Stimulated activated CD8-positive, alpha-beta memory T cell treated with anti-CD3 and anti-CD28 coated beads, Interleukin-4, amount 100 ng/mL, for 1 hour (primary cell): ENCODE measurements at regions not wholly inside any gene's neighbourhood (a gene's known extent, or its start where the extent isn't known, plus 50 kb on each side); places are given as distances from the start of the nearest gene placed in this dataset.
"Not testable (repeated sequence)": the region's sequence is repeated elsewhere in the genome, so short reads cannot be mapped to it uniquely, and the experiment has no call there.

Experiments used
- DNase-seq, 2 donors: peaks; one replicate each; pipeline ENCODE4 v3.0.0-alpha.2; 2020; ENCODE audit warnings: low read depth in 2 of 2, low spot score in 1 of 2

GRCh38 chr1:9465640-9466039 is 73.6 kb upstream of the SLC25A33 start:
- DNase-seq = no peak

DNA sequence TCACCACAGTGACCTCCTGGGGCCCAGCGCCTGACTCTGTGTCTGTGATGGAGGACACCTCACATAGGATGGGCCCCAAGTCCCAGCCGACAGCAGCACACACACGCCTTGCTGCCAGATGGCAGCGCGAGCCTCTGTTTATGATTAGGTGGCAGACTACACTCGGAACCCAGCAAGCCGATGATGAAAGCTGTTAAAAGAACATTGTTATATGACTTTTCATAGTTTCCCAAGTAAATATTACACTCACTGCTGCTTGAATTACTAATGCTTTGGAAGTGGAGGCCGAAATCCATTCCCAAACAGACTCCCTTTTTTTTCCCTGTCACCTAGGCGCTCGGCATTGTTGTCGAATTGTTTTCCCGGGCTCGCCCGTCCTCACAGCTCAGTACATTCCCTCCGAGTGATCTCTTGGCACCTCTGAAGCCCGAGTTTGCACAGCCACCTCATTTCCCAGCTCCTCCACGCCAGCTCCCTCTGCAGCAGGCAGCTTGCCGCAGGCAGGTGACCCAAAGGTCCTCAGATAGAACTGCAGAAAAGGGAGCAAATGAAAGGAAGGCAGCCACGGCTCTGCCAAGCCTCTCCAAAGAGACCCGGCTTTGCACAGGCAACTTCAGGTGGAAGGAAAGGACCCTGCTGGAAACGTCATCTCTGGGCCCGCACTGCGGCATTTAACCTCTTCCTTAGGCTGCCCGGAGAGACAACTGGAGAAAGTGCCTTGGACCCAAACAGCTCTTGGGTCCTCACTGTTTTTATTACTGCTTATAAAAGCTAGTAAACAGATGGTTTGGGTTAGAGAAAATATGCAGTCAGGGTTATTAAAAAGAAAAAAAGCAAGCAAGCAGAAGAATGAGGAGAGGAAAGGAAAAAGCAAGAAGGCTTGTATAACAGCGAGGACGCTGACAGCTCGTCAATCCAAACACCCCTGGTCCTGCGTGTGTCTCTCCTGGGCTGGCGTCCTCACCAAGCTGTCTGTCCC is 72.2 kb upstream of the SLC25A33 start:
- no peak for DNase-seq

DNA sequence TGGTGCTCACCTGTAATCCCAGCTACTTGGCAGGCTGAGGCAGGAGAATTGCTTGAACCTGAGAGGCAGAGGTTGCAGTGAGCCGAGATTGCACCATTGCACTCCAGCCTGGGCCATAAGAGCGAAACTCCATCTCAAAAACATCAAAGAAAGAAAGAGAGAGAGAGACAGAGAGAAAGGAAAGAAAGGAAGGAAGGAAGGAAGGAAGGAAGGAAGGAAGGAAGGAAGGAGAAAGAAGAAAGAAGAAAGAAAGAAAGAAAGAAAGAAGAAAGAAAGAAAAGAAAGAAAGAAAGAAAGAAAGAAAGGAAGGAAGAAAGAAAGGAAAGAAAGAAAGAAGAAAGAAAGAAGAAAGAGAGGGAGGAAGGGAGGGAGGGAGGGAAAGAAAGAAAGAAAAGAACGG is 69.4 kb upstream of the SLC25A33 start:
- not testable (repeated sequence) for DNase-seq

DNA sequence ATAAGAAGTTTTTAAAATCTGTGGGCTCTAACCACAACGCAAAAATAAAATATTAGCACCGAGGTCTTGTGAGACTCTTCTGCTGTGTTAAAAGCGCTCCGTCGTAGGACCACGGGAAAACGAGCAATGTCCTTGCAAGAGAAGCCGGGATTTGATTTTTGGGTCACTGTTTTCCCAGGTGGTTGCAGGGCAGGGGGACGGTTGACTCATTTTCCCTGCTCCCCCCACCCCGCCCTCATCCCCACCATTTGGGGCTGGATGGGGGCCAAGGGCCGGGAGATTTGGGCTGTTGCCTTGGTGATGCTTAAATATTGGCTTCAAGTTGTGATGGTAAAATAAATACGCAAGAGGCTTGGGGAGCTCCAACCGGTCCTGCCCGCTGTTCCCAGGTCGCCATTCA is 67.6 kb upstream of the SLC25A33 start:
- no peak for DNase-seq

- DNase-seq = no peak
These were observed 66.8 kb upstream of the SLC25A33 start for GRCh38 chr1:9472386-9473031.

DNA sequence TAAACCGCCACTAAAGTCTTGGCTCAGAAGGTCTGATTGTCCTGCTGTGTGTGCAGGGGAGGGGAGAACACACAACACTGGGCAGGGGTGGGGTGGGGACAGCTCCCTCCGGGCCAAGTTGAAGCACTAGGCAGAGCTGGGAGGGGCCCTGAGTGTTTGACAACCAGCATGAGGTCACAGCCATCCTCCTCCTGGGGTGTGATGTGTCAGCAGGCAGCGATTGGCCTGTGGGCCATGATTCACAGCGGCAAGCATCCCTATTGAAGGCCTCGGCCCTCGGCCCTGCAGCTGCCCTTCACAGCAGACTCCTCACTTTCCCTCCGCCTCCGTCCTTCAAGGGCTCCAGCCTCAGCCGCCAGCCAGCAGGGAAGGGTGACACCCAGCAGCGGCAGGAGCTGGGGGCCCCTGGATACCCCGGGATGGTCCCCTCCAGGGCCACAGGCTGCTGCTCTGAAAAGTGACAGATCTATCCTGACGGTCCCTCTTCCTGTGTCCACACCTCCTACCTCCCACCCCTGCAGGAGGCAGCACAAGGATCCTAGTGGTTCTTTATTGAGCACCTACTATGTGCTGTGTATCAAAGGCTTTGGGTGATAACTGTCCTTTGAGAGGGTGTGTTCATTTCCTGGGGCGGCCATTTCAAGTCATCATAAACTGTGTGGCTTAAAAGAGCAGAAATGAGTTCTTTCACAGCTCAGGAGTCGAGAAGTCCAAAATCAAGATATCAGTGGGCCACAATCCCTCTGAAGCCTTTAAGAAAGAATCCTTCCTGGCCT is 66.0 kb upstream of the SLC25A33 start:
- no peak for DNase-seq

DNA sequence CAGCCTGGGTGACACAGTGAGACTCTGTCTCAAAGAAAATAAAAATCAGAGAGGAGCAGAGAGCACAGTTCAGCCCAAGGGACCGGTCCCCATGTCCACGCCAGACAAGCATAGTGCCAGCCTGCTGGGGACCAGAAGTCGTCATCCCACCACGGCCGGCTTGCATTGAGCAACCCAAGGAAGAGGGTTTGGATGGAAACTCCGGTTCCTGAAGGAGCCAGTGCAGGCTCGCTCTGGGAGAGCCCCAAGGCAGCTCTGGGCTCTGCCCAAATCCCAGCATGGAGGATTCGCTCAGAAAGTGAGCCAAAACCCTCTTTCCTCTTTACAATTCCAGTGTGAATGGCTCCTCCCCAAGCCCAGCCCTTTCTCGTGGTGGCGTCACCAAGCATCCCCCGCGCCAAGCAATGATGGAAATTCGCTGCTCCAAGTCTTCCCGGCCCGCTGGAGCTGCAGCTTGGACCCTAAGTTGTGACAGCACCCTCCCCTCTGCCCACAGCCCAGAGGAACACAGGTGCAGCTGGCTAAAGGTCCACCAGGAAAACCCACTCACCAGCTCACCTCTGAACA is 64.1 kb upstream of the SLC25A33 start:
- no peak for DNase-seq

- DNase-seq = no peak
These were observed 62.3 kb upstream of the SLC25A33 start for GRCh38 chr1:9476790-9477463.

GRCh38 chr1:9477535-9477934 is 61.7 kb upstream of the SLC25A33 start:
- no peak for DNase-seq

DNA sequence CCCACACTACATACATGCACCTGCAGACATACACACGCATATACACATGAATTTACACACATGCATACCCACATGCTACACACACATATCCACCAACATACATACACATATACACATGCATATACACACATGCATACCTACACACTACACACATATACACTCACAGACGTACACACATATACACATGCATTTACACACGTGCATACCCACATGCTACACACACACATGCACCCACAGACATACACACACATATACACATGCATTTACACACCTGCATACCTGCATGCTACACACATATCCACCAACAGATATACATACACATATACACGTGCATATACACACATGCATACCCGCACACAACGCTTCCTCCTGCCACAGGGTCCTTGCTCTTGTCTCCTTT is 61.2 kb upstream of the SLC25A33 start:
- no peak for DNase-seq

DNA sequence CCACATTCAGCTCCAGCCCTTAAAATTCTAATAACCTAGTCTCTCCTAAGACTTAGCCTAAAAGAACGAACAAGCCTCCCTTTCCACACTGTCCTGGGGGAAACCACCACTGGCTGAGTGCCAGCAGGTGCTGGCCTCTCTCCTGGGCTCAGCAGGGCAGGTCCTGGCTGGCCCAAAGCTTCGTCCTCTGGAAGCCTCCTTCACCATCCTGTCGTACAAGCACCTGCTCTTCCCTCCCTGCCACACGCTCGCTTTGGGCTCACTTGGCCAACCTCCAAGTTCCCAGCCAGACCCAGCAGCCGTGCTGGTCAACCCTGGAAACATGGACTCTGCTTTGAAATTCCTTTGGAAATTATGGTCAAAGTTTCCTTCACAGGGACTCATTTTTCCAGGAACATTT is 58.2 kb upstream of the SLC25A33 start:
- DNase-seq = no peak

DNA sequence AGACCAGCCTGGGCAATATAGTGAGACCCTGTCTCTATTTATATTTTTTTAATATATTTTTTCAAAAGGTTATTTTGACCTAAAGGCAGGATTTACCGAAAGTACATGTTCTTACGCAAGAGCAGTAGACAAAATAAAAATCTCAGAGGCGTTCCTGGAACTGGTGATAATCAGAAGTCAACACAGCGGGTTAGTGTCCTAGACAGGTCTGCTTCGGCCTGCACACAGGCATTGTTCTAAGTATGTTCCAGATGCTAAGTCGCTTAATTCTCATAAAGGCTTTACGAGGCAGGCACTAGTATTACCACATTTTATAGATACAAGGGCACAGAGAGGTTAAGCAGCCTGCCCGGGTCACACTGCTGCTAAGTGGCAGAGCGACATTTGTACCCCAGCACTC is 56.9 kb upstream of the SLC25A33 start:
- no peak for DNase-seq

GRCh38 chr1:9482816-9483572 is 56.3 kb upstream of the SLC25A33 start:
- no peak for DNase-seq

GRCh38 chr1:9486466-9487140 is 52.7 kb upstream of the SLC25A33 start:
- no peak for DNase-seq
